Hematopoietic multipotent progenitor cell treated with erythropoietin and hydrocortisone succinate and interleukin-3 and kit ligand, for 4 days (in vitro differentiated cells): ENCODE measurements at regions not wholly inside any gene's neighbourhood (a gene's known extent, or its start where the extent isn't known, plus 50 kb on each side); places are given as distances from the start of the nearest gene placed in this dataset.
"Not testable (repeated sequence)": the region's sequence is repeated elsewhere in the genome, so short reads cannot be mapped to it uniquely, and the experiment has no call there.

Experiments
- DNase-seq: peaks from one replicate; pipeline ENCODE4 v3.0.0-alpha.2; 2015

DNA sequence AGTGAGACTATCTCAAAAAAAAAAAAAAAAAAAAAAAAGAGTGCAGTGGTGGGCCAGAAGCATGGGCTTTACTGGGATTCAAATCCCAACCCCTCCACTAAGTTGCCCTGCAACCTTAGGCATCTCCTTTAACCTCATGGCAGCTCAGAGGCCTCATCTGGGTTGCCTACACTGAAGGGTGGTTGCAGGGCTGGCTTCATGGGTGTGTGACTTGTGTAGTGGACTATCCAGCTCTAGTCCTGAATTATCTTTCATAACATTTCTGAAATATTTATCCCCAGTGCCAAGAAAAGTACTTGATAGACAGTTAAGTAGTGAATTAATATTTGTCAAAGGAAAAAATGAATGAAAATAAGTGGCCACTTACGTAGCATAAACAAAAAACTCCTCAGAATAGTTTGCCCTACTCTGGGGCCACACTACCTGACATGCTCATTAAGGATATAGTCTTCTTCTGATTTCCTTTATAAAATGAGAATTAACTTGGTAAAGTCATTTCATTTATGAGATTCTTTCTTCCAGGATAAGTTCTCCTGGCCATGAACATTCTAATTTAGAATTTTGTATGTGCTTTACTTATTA, 116.0 kb upstream of the SYT13 start:
- no peak for DNase-seq

DNA sequence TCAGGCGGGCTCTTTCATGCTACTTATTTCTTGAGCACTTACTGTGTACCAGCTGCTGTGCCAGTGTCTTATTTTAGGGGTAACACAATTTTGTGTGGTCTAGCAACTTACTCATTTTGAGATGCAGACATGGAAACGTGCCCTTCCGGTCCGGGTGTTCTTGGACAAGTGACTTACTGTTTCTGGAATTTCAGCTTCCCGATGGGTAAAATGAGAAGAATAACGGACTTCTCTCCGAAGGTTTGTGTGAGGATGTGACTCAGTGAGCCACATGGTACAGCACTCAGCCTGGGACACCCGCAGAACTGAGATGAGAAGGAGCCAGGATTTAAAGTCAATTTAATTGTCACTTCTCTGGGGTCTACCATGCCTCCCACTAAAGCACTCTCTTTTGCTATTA, 114.5 kb upstream of the SYT13 start:
- no peak for DNase-seq

- no peak for DNase-seq
These were observed 113.0 kb upstream of the SYT13 start for GRCh38 chr11:45399166-45399565.

- DNase-seq, result no peak
These were observed 112.2 kb upstream of the SYT13 start for GRCh38 chr11:45398325-45398724.

DNA sequence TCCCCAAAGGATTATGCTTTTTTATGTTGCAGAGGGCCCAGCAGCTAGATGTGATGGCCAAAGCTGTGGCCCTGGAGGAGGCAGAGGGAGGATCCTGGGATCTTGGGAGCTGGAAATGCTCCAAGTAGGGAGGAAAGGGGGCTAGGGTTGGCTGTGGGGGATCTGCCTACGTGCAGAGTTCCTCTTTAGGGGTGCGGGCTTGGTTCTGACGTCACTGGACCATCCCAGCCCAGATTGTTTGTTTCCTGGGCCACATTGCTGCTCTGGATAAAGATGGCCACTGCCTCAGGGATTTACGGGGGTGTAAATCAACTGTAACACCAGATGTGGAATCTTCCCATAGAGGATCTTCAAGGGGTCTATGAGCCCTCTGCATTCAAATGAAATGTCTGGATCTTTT, 110.3 kb upstream of the SYT13 start:
- no peak for DNase-seq

- no peak for DNase-seq
These were observed 109.8 kb upstream of the SYT13 start for GRCh38 chr11:45395947-45396346.

- no peak for DNase-seq
These were observed 109.3 kb upstream of the SYT13 start for GRCh38 chr11:45395421-45395820.

DNA sequence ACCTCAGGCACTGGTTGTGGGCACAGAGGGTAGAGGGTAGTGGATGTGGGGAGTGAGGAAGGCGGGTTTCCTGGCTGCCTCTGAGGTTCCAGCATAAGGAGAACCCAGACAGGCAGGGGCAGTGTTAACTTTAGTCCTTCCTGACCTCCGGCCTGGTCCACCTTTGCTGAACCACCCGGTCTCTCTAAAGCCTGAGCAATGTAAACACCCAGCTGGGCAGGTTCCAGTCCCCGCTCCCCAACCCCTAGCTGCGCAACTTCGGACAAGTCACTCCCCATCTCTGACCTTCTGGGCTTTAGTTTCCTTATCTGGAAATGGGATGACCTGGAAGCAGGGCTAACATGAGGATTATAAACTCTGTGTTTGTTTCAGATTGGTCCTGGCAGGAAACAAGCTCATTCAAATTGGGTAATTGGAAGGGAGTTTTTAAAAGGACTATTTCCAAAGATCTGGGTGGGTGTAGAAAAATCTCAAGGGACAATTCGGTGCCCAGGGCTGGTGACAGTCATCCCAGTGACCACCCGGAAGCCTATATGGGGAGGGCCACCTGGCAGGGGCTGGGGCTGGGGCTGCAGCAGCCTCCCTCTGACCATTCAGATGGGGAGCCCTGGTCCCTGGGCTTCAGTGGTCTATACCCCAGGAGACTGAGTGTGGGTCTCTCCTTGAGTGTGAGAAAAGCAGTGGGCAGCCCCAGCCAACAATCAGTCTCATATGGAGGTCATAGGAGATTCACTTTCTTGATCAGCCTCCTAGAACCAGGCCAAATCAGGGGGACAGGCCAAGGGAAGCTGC, 108.3 kb upstream of the SYT13 start:
- no peak for DNase-seq

GRCh38 chr11:45393826-45394225, 107.7 kb upstream of the SYT13 start:
- DNase-seq, result no peak

GRCh38 chr11:45393334-45393733, 107.2 kb upstream of the SYT13 start:
- no peak for DNase-seq

DNA sequence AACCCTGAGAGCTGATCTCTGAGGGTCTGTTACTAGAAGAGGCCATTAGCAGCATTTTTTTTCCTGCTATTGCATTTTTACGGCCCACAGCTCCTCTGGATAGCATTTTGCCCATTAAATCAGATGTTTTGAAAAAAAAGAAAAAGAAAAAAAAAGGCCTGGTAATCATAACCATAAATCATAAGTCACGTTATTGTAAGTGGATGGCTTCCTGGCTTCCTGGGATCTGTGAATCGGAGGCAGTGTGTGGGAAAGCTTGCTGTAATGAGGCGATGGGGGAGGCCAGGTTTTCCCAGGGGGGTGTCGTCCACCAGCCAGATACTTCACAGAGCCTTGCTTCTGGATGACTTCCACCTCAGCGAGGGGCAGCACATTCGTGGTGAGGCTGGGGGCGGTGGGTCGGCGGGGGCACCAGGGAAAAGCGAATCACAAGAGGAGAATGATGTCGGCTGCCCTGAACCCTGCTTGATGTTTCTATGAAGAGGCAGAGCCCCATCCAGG, 106.5 kb upstream of the SYT13 start:
- no peak for DNase-seq

GRCh38 chr11:45392154-45392553, 106.0 kb upstream of the SYT13 start:
- DNase-seq, result no peak

DNA sequence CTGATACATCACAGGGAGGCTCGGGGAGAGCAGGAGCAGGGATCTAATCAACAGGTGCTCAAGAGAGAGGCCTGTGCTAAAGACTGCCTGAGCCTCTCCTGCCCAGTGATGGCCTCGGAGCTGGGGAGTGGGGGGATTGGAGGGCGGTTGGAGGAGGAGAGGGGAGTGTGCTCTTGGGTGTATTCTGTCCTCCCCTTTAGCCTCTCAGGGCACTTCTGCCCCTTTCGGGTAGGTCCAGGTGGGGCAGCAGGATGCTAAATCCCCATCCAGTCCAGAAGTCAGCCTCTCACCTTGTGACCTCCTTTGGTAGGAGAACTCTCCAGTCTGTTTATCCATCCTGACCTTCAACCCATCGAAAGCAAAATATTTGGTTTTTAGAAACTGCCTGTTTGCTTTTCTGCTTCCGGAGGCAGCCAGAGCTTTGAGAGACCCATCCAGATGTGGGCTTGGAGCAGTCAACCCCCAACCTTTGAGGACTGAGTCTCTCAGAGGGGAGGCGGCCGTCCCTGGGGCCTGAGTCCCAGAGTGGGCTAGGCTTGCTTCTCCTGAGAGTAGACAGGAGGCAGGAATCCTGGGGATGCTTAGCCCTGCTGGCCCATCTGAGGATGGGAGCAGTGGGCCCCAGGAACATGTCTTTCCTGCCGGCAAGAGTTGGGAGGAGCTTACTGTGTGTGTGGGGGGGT, 105.2 kb upstream of the SYT13 start:
- DNase-seq, result no peak

DNA sequence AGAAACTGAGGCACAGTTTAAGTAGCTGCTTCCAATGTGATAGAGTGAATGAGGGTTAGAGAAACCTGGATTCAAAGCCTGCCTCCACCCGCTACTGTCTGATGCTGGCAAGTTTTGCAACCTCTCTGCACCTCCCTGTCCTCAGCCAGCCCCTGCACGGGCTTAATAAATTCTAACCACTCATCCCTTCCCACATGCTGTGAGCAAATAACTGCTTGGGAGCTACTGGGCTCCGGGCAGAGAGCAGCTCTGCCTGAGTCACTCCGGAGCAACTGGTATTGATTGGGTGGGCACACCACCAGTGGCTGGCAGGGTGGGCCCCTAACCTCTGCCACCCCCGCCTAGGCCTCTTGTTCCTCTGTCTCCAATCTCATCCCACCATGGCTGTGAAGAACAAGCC, 104.3 kb upstream of the SYT13 start:
- no peak for DNase-seq

DNA sequence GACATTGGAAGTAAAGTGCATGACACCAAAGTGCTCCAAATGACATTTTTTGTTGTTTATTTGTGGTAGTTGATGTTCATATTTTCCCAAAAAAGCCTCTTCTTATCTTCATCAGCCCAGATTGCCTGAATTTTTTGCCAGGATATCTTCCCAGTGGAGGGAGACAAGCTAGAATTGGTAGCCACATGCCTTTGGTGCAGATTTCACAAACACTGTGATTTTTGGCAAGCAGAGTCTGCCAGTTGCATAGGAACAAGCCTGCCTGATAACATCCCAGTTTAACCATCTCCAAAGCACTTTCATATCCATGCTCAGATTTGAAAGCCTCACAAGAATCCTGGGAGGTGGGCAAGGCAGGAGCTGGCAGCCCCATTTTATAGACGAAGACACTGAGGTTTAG, 102.3 kb upstream of the SYT13 start:
- DNase-seq, result no peak

GRCh38 chr11:45387885-45388284, 101.7 kb upstream of the SYT13 start:
- not testable (repeated sequence) for DNase-seq

DNA sequence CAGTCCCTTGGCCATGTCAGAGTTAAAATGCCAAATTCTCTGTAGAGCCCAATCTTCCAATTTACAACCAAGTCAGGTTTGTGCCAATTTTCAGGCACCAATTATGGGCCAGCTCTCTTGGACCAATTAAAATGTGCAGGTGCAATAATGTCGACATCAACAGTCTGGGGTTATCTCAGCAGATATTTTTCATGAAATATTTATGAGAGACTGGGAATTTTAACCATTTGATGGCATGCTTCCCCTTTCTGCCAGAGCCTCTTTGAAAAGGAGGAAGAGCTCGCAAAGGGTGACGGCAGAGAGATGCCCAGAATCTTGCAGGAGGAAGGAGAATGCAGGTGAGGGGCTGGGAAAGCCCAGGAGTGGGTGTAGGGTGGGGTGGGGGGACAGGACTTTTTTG, 100.8 kb upstream of the SYT13 start:
- DNase-seq, result no peak

DNA sequence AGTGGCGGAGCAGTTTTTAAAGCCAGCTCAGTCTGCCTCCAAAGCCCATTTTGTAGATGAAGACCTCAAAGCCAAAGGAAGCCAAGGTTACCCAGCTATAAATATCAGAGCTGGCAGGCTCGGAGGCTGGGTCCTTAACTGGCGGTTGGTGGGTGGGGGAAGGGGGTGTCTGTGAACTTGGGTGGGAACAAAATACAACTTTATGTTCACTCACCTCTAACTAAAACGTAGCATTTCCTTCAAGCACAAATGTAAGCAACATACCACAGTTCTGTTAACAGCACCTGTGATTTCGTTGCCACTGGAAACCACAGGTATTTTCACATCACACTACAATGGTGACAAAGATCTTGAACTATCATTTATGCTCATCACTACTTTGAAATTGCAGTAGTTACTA, 99.7 kb upstream of the SYT13 start:
- no peak for DNase-seq

GRCh38 chr11:45385423-45385822, 99.3 kb upstream of the SYT13 start:
- no peak for DNase-seq

GRCh38 chr11:45384711-45385241, 98.6 kb upstream of the SYT13 start:
- no peak for DNase-seq

- no peak for DNase-seq
These were observed 97.9 kb upstream of the SYT13 start for GRCh38 chr11:45384016-45384415.

GRCh38 chr11:45383224-45383623, 97.1 kb upstream of the SYT13 start:
- peak; percentile 72 for DNase-seq

DNA sequence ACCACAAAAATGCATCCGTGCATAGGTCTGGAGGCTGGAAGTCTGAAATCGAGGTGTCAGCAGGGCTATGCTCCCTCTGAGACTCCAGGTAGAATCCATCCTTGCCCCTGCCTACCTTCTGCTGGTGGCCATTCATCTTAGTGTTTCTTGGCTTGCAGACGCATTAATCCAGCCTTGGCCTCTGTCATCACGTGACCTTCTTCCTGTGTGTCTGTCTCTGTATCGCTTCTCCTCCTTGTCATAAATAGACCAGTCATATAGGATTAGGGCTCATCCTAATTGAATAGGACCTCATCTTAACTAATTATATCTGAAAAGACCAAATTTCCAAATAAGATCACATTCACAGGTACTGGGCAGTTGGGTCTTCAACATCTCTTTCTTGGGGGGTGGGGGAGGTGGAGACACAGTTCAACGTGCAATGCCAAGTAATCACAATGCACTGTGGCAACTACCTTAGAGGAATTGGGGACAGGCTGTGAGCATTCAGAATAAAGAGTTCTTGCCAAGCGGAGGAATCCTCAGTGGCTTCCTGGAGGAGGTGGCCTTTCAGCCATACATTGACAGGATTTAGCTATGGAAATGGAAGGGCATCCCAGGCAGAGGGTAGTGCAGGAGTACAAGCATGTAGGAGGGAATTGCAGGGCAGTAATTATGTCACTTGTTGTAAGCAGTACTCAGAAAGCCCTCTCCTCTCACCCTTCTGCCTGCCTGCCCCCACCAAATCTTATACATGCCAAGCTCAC, 96.2 kb upstream of the SYT13 start:
- DNase-seq, result no peak
